Stimulated activated effector memory CD8-positive, alpha-beta T cell treated with anti-CD3 and anti-CD28 coated beads, Interleukin-12 subunit alpha, Interleukin-12 subunit beta, amount 100 ng/mL, for 72 hours (primary cell): ENCODE measurements at regions not wholly inside any gene's neighbourhood (a gene's known extent, or its start where the extent isn't known, plus 50 kb on each side); places are given as distances from the start of the nearest gene placed in this dataset.
A peak's percentile ranks its signal among the peaks of the same experiment; 100 is the strongest.
"Not testable (repeated sequence)": the region's sequence is repeated elsewhere in the genome, so short reads cannot be mapped to it uniquely, and the experiment has no call there.

Experiments
- ATAC-seq: fragments of 150-1000 bp; cut with Tn5 transposase; 2 replicates; pipeline ENCODE4 v1.10.0; 2021
- DNase-seq, 2 donors: peaks; one replicate each; pipeline ENCODE4 v3.0.0; 2021 to 2022; ENCODE audit warnings: low spot score in 2 of 2
- H3K27ac Mint-ChIP-seq: one replicate; pipeline ENCODE4 v1.8.0; 2022; ENCODE audit warnings: mild to moderate bottlenecking, mixed read lengths
- H3K36me3 Mint-ChIP-seq: one replicate; pipeline ENCODE4 v1.8.0; 2022; ENCODE audit warnings: mild to moderate bottlenecking, mixed read lengths
- H3K4me1 Mint-ChIP-seq: one replicate; pipeline ENCODE4 v1.8.0; 2022; ENCODE audit warnings: mixed read lengths
- H3K4me3 Mint-ChIP-seq: one replicate; pipeline ENCODE4 v1.8.0; 2022; ENCODE audit warnings: mild to moderate bottlenecking, mixed read lengths
- H3K9me3 Mint-ChIP-seq: one replicate; pipeline ENCODE4 v1.8.0; 2022; ENCODE audit warnings: mixed read lengths

DNA sequence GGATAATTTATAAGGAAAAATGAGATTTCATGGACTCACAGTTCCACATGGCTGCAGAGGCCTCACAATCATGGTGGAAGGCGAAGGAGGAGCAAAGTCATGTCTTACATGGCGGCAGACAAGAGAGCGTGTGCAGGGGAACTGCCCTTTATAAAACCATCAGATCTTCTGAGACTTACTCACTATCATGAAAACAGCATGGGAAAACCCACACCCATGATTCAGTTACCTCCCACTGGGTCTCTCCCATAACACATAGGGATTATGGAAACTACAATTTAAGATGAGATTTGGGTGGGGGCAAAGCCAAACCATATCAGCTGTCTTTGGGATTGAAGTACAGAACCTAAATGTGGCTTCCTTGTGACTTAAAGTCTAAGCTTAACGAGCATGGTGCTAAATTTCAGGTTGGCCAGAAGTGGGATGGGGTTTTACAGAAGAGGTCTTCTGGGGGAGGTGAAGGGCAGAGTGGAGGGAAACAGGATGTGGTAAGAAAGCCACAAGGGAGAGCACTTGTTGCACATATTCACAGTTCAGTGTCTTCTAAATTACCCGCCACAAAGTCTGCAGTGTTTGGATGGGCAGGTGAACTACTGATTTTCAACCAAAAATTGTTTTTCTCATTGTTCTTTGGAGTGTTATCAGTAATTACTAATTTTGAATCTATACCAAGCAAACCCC lies 49.7 kb upstream of the ARL17B start:
- not testable (repeated sequence) for H3K9me3 Mint-ChIP-seq, H3K4me1 Mint-ChIP-seq, H3K27ac Mint-ChIP-seq, H3K36me3 Mint-ChIP-seq, DNase-seq, H3K4me3 Mint-ChIP-seq
- peak; percentile 99 for ATAC-seq
